NCI-H1105 (cell line): ENCODE measurements at regions not wholly inside any gene's neighbourhood (a gene's known extent, or its start where the extent isn't known, plus 50 kb on each side); places are given as distances from the start of the nearest gene placed in this dataset.
"Not testable (repeated sequence)": the region's sequence is repeated elsewhere in the genome, so short reads cannot be mapped to it uniquely, and the experiment has no call there.

Source experiments
- DNase-seq: peaks from one replicate; lab custom pipeline; 2025; lab: John Stamatoyannopoulos, UW

DNA sequence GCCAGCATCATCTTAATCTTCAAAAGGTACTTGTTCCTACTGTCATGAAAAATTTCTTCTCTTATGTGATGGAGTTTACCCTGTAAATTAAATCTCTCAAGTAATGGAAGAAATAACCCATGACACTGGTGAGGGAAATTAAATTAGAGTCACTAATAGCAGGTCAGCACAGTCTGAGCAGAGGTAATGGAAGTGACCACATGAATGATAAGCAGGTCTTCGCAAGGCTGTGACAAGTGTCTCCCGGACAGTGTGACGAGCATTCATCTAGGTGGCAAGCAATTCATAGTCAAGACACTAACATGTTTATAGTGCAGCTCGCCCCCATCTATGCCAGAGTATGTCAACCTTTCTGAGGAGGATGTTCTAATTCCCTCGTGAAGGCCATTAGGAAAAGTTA lies 249.2 kb downstream of the FRK start:
- no peak for DNase-seq

DNA sequence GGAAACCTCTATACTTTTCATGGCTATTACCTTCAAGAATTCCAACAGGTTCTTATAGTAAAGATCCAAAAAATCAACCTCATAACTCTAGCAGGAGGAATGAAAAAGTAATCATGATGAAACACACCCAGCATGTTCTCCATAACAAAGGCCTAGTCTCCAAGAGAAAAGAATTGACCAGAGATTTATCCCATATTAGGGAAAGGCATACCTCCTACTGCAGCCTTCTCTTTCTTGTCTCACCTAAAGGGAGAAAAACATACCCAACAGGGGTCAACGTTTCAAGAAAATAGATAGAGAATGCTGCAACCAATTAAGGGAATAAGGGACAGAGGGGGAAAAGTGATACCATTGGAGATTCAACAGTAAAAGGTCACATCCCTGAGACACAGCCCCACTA lies 262.5 kb downstream of the FRK start:
- no peak for DNase-seq

DNA sequence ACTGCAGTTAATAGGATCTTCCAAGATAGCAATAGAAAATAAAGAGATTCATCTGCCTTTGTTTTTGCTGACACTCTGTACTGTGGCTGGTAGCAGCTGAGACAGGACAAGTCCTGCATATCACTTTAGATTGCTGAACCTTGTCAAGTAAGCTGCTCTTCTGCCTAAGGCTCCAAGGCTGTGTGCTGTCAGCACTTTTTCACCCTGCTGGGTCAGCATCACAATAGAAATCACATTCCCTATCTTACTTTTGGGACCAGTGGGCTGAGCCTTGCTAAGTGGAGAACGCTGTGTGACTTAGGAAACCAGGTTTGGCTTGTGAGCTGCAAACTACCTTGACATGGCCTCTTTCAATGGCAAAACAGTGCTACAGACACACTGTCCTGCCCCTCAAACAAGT lies 263.9 kb downstream of the FRK start:
- no peak for DNase-seq

DNA sequence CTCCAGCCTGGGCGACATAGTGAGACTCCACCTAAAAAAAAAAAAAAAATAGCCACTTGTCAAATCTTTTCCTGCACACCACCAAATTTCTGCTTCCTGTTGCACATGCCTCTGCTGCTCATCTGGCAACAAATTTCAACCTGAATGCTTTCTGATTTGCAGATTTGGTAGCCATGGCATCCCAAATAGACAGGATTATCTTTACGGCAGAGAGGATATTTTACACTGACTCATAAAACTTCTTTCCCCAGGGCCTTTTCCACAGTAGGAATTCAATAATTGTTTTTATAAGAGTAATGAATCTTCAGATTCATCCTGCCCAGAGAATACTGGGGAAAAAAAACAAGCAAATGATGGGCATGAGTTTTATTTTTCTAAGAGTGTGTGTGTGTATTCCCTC lies 264.6 kb downstream of the FRK start:
- DNase-seq: no peak

DNA sequence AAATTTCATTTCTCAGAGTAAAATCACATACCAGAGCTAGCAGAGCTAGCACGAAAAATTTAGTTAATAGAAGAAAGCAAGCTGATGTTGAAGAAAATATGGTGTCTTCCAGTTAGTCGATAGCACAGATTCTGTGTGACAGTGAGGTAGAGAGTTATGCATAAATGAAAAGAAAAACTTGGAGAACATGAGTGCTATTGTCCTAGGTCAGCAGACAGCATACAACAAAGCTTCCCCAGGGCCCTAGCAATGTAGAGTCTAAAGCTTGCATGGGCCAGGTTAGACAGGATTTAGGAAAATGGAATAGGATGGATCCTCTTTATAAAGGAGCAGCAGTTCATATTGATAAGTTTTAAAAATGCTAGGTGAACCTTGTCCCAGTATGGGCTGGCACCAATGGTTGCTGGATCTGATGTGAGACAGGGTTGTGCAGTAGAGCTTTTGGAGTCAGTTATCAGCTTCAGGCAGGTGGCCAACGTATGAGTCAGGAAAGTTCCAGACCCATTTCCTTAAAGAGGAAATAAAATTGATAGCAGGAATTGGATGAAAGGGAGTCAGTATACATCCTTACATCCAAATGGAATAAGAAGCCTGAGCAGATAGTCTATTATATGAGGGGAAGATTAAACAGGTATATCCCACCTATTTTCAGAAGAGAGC lies 277.2 kb downstream of the FRK start:
- DNase-seq: no peak

DNA sequence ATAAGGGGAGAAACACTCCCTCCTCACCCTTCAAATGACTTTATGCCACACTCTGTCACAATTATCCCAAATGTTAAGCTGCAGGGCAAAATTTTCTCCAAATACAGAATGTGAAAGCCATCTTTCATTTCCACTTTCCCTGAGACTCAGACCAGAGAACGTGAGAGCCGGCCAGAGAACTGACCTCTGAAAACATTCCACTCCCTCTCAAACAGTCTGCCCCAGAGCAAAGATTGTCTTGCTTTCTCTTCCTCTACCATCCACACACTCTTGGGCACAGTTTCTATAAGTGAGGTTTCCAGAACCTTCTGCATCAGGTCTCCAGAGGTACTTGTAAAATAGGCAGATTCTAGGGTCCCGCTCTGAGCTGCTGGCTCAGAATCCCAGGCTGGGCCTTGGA lies 278.1 kb downstream of the FRK start:
- DNase-seq: no peak

DNA sequence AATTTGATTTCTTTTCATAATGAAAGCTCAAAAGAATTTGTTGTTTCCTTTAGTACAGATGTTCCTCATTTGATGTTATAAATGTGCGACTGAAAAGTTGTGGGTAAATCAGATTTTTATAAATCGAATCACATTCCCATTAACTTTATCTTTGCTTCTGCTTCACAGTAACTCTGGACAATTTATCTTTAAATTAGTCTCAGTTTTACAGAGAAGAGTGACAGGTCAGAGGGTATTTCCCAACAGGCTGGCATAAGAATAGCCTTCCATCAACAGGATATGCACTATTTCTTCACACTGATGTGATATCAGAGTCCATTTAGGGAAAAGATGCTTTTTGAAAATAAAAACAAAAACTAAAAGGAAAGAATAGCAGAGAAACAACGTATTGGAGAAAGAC lies 286.9 kb downstream of the FRK start:
- no peak for DNase-seq

DNA sequence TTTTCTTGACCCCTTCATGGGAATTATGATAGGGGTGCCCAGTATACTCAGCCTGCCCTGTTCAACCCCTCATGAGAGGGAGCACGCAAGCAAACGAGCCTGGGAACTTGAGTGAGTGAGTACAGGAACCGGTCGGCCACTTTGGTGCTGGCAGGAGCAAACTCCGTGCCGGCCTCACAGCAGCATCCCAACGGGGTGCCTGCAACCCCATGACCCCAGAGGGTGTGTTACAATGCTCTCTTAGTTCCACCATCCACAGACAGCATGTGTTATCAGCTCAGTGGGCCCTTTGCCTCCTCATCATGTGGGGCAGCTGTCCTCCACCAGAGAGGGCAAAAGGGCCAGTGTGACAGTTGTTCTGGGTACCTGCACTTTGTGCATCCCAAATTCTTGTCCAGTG lies 289.8 kb downstream of the FRK start:
- DNase-seq: no peak

DNA sequence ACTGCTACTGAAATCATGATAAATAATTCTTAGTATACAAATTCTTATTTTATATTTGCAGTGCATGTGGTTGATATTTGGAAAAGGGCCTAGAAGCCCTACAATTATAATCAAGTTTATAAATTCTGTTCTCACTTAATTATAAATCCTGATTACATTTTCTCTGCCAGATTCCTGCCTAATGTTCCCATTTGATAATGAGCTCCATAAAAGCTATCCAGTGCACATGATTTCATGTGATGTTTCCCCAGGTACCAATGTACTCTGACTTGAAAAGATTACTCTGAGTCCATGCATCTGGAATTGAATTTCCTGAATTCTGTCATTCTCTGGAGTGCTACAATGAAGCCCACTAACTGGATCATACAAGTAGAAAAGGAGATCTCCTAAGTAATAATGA lies 292.2 kb downstream of the FRK start:
- DNase-seq: no peak

DNA sequence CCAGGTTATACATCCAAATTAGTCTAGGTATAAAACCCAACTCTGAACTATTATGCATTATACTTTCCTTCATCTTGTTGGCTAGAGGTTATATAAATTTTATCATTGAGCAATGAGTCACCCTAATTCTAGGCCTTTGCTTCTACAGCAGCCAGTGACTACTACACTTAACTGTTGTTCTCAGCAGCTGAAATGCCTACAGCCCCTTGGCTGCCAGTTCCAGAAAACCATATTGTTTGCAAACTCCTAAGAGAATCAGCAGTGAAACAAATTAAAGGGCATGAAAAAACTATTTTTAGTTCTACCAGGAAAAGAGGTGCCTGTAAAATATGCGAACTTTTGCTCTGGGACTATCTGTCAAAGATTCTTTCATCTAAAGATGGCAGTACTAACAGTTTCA lies 292.8 kb downstream of the FRK start:
- no peak for DNase-seq

DNA sequence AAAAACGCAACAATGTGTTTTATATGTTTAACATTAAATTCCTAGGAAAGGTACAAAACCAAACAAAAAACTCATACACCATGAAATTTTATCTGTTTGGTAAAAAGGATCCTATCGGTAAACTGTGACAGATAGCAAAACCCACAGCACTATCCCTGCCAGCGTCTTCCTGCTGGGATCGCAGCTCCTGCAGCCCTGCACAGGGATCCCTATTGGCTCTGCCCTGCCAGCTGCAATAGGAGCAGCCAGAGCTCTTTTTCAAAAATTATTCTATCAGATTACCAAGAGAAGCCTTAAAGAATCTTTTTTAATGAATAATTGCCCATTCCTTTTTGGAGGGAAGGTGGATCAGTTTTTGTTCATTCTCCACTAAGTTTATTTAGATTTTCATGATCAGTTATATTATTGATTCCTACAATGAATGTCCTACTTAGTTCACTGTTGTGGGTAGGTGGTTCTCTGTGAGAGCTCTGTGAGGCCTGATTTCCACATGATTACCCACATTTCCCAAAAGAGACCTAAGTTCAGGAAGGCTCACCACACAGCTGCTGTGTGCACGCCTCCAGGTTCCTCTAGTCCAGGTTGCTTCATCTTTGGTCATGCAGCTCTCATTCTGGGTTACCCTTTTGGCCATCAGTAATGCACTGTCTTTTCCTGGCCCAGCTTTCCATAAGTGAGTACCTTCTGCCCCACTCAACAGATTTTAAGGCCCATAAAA lies 293.8 kb downstream of the FRK start:
- DNase-seq: no peak

DNA sequence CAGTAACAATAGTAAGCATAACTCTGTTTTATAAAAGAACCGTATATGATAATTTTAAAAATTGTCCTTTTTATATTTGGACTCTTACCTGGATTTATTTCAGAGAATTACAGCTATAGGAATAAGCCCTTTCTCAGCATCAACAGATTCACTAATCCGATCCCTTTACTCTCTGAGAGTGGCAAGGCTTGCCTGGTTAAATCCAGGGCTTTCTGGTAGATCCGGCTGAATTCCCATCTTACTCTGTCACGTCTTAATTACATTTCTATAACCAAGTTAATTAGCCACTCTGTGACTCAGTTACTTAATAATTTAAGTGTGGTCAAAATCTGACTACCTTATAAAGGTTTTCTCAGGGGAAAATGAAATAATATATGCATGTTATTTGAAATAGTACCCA lies 294.7 kb downstream of the FRK start:
- DNase-seq: no peak

DNA sequence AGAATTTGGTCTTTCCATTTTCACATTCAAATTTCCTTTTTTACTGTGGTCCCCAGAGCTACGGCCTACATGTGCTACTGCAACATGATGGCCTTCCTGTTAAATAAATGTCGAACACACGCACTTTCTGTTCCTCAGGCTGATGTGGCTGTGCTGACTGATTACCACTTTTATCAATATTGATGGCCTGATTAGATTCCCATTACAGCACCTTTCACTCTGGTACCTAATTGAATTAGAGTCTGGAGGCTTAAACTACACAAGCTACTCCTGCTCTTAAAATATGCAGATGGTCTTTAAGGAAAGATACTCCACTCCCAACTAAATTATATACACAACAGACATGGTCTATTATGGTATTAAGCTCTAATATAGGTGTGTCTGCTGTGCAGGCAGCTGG lies 301.6 kb downstream of the FRK start:
- DNase-seq: no peak

DNA sequence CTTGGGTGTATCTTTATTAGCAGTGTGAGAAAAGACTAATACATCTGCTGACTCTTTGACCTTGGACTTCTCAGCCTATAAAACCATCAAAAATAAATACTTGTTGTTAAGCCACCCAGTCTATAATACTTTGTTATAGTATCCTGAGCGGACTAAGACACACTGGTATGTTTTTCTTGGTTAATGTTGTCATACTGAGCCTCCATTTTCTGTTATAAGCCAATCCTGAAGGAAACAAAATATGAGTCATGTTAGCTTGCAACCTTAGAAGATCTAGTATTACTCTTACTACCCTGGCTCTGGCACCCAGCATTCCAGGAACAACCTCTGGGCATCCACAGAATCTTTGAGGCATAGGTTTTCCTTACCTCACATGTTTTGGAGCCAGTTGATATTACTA lies 307.2 kb downstream of the FRK start:
- no peak for DNase-seq

DNA sequence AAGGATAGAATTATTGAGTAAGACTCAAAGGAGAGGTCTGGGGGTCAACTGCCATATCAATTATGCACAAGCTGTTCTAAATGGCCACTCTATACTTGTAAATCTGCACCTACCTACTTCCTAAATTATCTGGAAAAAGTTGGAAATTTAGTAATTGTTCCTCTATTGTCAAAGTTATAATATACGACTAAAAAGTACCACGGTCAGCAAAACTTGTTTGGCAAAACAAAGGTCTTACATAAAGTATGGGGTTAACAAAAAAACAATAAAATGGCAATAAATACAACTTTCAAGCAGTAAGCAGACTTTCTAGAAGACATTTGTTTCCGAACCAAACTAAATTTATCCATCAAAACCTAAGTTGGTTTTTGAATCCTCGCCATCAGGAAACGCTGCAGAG lies 309.7 kb downstream of the FRK start:
- no peak for DNase-seq

DNA sequence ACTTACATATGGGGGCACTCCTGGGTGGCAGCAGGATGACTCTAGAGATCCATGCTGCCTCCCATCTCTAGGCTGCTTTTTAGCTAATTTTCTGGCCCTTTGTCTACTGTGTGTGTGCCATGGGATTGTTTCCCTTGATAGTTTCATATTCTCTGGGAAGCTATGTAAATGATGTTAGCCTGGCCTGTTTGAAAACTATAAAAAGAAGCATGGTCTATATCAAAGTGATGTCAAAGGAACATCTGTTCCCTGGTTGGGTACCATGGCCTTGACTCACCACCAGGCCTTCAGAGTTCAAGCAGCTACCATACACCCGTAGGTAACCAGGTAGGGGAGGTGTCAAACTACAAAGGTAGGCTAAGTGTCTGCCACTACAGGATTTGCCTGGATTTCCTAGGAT lies 310.4 kb downstream of the FRK start:
- no peak for DNase-seq

DNA sequence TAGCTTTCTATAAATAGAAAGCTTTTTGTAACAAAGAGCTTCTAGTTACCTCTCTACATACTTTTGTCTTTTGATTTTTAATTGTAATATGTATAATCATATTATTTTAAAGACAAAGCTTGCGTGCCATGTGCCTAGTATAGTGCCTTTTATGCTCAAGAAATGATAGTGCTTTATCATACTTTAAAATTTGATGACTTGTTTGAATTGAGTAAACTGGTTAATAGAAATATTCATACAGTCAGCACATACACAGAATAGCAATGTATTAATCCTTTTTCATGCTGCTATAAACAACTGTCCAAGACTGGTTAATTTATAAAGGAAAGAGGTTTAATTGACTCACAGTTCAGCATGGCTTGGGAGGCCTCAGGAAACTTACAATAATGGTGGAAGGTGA lies 313.0 kb downstream of the FRK start:
- DNase-seq: no peak

DNA sequence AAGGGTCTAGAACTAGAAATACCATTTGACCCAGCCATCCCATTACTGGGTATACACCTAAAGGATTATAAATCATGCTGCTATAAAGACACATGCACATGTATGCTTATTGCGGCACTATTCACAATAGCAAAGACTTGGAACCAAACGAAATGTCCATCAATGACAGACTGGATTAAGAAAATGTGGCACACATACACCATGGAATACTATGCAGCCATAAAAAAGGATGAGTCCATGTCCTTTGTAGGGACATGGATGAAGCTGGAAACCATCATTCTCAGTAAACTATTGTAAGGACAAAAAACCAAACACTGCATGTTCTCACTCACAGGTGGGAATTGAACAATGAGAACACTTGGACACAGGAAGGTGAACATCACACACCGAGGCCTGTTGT lies 314.1 kb downstream of the FRK start:
- DNase-seq: not testable (repeated sequence)

DNA sequence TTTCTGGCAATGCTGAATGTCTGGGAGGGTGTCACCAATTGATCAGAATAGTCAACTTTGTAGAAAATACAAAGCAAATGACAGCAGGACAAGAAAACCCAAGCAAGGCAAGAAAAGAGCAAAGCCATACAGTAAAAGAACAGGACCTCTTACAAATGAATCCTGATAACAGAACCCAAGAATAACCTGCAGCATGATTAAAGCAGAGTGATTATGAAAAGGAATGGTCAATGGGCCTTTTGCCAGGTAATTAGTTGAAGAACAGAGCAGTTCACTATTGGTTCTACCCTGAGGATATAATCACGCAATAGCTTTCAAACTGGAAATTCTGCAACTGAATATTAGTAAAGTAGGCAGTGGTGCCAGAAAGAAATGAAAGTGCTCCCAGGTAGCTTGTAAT lies 319.8 kb downstream of the FRK start:
- peak; percentile 61 for DNase-seq

DNA sequence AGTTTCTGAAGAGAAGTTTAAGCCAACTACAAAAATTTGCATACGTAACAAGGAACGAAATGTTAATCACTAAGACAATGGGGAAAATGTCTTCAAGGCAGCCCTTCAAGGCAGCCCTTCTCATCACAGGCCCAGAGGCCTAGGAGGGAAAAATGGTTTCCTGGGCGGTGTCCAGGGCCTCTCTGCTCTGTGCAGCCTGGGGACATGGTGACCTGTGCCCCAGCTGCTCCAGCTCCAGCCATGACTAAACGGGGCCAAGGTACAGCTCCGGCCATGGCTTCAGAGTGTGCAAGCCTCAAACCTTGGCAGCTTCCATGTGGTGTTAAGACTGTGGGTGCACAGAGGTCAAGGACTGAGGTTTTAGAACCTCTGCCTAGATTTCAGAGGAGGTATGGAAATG lies 325.1 kb downstream of the FRK start:
- no peak for DNase-seq

DNA sequence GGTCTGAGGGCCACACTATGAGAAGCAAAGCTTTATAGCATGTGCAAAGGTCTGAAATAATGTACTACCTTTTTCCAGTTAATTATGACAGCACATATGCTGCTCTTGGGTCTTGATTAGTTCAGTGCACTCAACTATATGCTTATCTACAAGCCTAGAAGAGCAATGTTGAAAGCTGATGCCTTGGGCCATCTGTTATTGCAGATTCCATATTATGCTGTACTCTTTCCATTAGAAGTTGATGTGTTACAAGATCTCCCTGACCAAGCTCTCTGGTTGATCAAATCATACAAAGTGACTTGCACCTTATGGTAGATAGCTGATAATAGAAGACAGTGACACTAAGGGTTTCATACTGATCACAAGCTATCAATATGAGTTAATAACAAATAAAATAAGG lies 327.3 kb downstream of the FRK start:
- DNase-seq: no peak

DNA sequence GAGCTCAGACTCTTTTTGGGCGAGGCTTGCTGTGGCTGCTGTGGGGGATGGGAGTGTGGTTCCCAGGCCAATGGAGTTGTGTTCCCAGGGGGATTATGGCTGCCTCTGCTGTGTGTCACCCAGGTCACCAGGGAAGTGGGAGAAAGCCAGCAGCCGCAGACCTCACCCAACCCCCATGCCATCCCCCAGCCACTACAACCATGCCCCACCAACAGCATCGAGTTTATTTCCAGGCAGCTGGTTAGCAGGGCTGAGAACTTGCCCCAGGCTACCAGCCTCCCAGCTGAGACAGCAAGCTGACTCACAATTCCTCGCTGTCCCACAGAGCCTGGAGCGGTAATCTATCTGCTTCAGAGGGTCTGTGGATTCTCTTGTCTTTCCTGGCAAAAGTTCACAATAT lies 331.7 kb downstream of the FRK start:
- no peak for DNase-seq

DNA sequence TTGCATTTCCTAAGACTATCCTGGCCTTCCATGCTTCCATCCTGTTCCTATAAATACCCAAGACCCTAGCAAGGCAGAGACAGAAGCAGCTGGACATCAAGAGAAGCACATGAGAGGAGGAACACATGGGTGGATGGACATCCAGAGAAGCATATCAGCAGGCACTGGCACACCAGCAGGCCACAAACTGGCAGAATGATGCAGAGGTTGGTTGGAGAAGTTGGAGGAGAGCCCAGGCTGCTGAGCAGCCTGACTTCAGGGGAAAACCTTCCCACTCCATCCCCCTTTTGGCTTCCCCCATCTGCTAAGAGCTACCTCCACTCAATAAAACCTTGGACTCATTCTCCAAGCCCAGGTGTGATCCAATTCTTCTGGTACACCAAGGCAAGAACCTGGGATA lies 332.5 kb downstream of the FRK start:
- DNase-seq: no peak

DNA sequence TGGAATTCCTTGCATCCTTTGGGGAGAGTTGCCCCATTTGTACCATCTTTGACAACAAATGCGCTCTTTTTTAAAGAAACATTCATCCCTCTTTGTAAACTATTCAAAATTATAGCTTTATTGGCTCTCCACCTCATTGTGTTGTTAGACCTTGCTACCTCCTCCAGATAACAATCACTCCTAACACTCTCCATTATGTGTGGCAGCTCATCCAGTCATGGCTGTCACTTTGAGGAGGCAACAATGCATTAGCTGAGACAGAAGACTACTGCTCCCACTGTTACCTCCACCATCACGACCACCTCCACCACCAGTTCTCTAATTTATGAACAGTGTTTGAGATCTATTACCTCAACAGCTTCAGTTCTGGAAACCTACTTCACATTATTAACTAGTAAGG lies 339.1 kb downstream of the FRK start:
- DNase-seq: no peak
